HG03097 (cell line): ENCODE measurements at regions not wholly inside any gene's neighbourhood (a gene's known extent, or its start where the extent isn't known, plus 50 kb on each side); places are given as distances from the start of the nearest gene placed in this dataset.

Experiments used
- ATAC-seq: cut with Tn5 transposase; IDR thresholded peaks from one replicate; pipeline ENCODE4 v1.9.1; 2021; ENCODE audit not compliant: unreplicated experiment, low FRiP score

- ATAC-seq, result no peak
Measured at GRCh38 chr15:66848116-66848515, 146.1 kb downstream of the SMAD6 start.

- no peak for ATAC-seq
Measured at GRCh38 chr15:66848686-66849392, 146.8 kb downstream of the SMAD6 start.

DNA sequence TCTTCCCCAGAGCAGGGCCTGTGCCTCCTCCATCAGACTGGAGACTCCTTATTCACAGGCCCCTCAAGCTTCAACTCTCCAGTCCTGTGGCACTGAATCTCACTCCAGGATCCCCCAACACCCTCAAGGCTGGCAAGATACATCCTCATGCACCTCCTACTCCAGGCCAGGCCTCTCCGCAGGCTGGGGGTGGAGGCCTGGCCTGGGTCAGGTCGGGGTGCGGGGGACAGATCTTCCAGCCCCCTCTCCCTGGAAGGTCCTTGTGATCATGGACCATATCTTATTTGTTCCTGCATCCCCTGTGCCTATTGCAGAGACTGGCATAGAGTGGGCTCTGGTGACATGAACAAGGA, 147.3 kb downstream of the SMAD6 start:
- no peak for ATAC-seq

- no peak for ATAC-seq
Measured at GRCh38 chr15:66849746-66850077, 147.7 kb downstream of the SMAD6 start.

- ATAC-seq, result no peak
Measured at GRCh38 chr15:66850078-66850991, 148.3 kb downstream of the SMAD6 start.

DNA sequence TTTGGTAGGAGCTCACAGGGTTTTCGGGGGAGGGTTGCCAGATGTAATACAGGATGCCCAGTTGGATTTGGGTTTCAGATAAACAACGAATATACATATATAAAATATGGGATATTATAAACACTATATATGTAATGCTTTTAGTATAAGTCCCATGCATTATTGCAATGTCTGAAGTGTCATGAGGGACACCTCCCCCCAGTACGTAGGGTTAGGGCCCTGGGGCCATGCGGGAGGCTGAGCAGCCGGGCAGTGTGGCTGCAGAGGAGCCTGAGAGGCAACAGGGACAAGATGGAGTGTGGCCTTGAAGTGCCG, 148.9 kb downstream of the SMAD6 start:
- ATAC-seq, result no peak

DNA sequence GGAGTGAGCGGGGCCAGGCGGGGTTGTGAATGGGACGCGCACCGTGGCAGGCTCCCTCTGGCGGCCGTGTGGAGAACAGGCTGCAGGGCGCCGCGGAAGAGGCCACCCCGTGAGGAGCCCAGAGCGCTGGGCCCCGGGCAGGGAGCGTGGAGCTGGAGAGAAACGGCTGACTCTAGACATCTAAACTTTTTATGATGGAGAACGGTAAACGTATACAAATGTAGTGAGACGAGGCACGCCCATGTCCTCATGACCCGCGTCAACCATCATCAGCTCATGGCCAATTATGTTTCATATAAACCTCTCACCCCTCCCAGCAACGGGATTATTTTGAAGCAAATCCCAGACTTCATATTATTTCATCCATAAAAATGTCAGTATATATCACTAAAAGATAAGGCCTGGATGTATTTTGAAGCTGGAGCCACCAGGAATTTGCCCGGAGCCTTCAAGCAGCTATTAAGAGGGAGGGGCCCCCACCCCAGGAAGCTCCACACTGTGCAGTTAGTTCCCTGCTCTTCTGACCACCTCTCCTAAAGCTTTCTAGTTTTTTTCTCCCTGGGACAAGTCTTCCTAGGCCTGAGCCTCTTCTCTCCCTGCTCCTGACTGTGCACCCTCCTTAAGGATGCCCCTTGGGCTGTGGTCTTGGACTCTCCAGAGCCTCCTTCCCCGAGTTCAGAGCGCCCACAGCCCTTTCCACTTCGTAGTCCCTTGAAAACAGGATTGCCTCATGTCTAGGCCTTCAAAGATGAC, 149.5 kb downstream of the SMAD6 start:
- ATAC-seq, result peak; percentile 80

GRCh38 chr15:66852064-66852905, 150.2 kb downstream of the SMAD6 start:
- no peak for ATAC-seq

GRCh38 chr15:66854012-66854965, 152.3 kb downstream of the SMAD6 start:
- no peak for ATAC-seq

GRCh38 chr15:66855041-66855440, 153.0 kb downstream of the SMAD6 start:
- no peak for ATAC-seq

DNA sequence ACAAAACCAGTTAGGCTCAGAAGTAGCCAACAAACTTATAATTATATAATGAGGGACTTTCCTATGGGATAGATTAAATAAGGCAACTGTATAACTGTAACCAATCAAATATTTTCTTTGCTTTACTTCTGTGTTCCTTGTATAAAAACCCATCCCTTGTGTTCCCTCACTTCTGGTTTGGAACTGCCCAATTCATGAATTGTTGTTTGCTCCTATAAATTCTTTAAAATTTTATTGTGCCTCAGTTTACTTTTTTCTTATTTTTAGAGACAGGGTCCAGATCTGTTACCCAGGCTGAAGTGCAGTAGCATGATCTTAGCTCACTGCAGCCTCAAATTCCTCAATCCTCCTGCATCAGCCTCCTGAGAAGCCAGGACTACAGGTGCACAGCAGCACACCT, 155.7 kb downstream of the SMAD6 start:
- ATAC-seq, result no peak

GRCh38 chr15:66858423-66859207, 156.6 kb downstream of the SMAD6 start:
- ATAC-seq, result no peak

DNA sequence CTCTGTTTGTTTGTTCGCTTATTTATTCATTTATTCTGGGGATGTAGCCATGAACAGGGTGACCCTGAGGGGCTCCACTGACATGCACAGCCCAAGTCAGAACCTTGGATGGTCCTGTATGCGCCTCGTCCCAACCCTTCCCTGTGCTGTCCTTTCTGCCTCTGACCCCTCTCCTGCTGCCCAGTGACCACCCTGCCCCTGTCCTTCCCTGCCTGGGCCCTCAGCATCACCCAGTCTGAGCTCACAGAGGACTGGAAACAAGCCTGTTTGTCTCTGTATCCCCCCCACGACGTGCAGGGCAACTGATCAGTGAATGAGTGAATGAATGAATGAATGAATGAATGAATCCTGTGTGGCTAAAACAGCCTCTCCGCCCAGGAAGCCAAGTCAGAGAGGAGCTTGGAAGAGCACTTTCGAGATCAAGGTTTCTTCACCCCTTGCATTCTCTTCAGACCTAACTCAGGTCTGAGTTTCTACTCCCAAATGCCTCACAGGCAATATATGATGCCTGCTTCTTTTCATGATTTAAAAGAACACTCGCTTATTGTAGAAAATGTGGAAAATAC, 157.7 kb downstream of the SMAD6 start:
- no peak for ATAC-seq

GRCh38 chr15:66860844-66861243, 158.8 kb downstream of the SMAD6 start:
- no peak for ATAC-seq

- ATAC-seq, result no peak
Measured at GRCh38 chr15:66862111-66862939, 160.3 kb downstream of the SMAD6 start.

- no peak for ATAC-seq
Measured at GRCh38 chr15:66862940-66863335, 160.9 kb downstream of the SMAD6 start.

DNA sequence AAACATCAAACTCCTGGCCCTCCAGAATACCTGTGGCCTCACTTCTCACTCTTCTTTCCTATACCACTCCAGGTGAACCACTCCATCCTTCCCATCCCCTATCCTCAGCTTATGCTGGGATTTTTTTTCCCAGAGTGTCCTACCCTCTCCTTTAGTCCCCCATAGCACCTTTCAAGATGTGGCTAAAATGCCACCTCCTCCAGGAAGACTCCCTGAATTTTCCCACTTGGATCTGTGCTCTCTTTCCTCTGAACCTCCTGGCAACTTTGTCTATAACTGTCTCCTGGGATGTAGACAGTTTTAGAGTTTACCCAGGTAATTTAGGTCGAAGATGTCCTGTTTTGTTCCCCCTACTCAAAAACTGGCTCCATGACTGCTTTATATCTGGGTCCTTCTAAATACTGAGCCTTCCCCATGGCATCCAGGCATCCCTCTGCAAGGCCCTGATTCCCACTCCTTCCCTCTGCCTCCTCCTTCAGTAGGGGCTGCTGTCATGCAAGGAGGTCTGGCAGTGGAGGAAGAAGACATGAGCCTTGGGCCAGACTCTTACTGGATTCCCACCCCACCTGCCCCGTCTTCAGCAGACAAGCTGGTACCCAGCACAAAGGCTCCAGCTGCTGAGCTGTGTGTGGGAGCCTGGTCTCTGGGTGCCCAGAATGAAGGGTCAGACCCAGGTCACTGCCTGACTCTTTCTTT, 161.5 kb downstream of the SMAD6 start:
- no peak for ATAC-seq
